ENCODE measurements at regions not wholly inside any gene's neighbourhood (a gene's known extent, or its start where the extent isn't known, plus 50 kb on each side); places are given as distances from the start of the nearest gene placed in this dataset.

- ChIA-PET CTCF (no interaction called here), POLR2A (ENCODE audit: low non-redundant PET) (no interaction called here)
- DNase-seq (ENCODE audit: low spot score), result no peak
- TF ChIP-seq CTCF (conservative IDR thresholded peaks at IDR 0.05; ENCODE audit: low read depth), result no peak
- H3K27ac ChIP-seq, result no peak overlapping the region
Observed at GRCh38 chr13:89029062-89029461, 1357.9 kb downstream of the SLITRK5 start.

- CTCF ChIA-PET, result no interaction called here
Observed at GRCh38 chr13:89034015-89034414, 1362.8 kb downstream of the SLITRK5 start.

GRCh38 chr13:89052699-89053098 lies 1381.5 kb downstream of the SLITRK5 start:
- TF ChIP-seq CTCF (conservative IDR thresholded peaks at IDR 0.05; ENCODE audit: low read depth), result no peak
- ChIA-PET POLR2A (ENCODE audit: low non-redundant PET) (no interaction called here), CTCF (no interaction called here)
- no peak for DNase-seq (ENCODE audit: low spot score)
- no peak overlapping the region for H3K27ac ChIP-seq

More at GRCh38 chr13:89034015-89034414, 1362.8 kb downstream of the SLITRK5 start:
- DNase-seq (ENCODE audit: low spot score), result no peak
- no peak for TF ChIP-seq CTCF (conservative IDR thresholded peaks at IDR 0.05; ENCODE audit: low read depth)
- POLR2A ChIA-PET (ENCODE audit: low non-redundant PET), result no interaction called here
- no peak overlapping the region for H3K27ac ChIP-seq

GRCh38 chr13:89053418-89053817 lies 1382.2 kb downstream of the SLITRK5 start:
- TF ChIP-seq CTCF (conservative IDR thresholded peaks at IDR 0.05; ENCODE audit: low read depth), result no peak
- DNase-seq (ENCODE audit: low spot score), result no peak
- CTCF ChIA-PET, result no interaction called here
- POLR2A ChIA-PET (ENCODE audit: low non-redundant PET), result no interaction called here
- no peak overlapping the region for H3K27ac ChIP-seq

- no peak overlapping the region for H3K27ac ChIP-seq
- DNase-seq (ENCODE audit: low spot score), result no peak
- CTCF ChIA-PET, result interaction anchor here (0.6 kb wide), 1 partner anchor 1223 kb away, joined by 3 read pairs; no protein-coding TSS in a partner anchor
- TF ChIP-seq CTCF (conservative IDR thresholded peaks at IDR 0.05; ENCODE audit: low read depth), result no peak
- POLR2A ChIA-PET (ENCODE audit: low non-redundant PET), result no interaction called here
Observed at GRCh38 chr13:89057274-89057673, 1386.1 kb downstream of the SLITRK5 start.

GRCh38 chr13:89057862-89058261 lies 1386.7 kb downstream of the SLITRK5 start:
- POLR2A ChIA-PET (ENCODE audit: low non-redundant PET), result no interaction called here
- no peak for TF ChIP-seq CTCF (conservative IDR thresholded peaks at IDR 0.05; ENCODE audit: low read depth)
- CTCF ChIA-PET, result interaction anchor here (0.6 kb wide), 1 partner anchor 1223 kb away, joined by 3 read pairs; no protein-coding TSS in a partner anchor
- no peak for DNase-seq (ENCODE audit: low spot score)
- H3K27ac ChIP-seq, result no peak overlapping the region

GRCh38 chr13:89061821-89062220 lies 1390.7 kb downstream of the SLITRK5 start:
- no peak for DNase-seq (ENCODE audit: low spot score)
- no peak for TF ChIP-seq CTCF (conservative IDR thresholded peaks at IDR 0.05; ENCODE audit: low read depth)
- POLR2A ChIA-PET (ENCODE audit: low non-redundant PET), result no interaction called here
- H3K27ac ChIP-seq, result no peak overlapping the region
- CTCF ChIA-PET, result no interaction called here

Data from RWPE1 (cell line).